ENCODE measurements at regions not wholly inside any gene's neighbourhood (a gene's known extent, or its start where the extent isn't known, plus 50 kb on each side); places are given as distances from the start of the nearest gene placed in this dataset.

- TF ChIP-seq CTCF (IDR thresholded peaks at IDR 0.05; ENCODE audit: borderline replicate concordance, extremely low read depth, low read length, poor library complexity, severe bottlenecking): no peak
- TF ChIP-seq EZH2 (IDR thresholded peaks at IDR 0.05; ENCODE audit: borderline replicate concordance, low read depth, low read length, severe bottlenecking): no peak
Measured at GRCh38 chrX:14083783-14084182, 54.1 kb upstream of the GEMIN8 start.
